Muscle layer of duodenum (tissue), 2 donors: ENCODE measurements at regions not wholly inside any gene's neighbourhood (a gene's known extent, or its start where the extent isn't known, plus 50 kb on each side); places are given as distances from the start of the nearest gene placed in this dataset.
"Not testable (repeated sequence)": the region's sequence is repeated elsewhere in the genome, so short reads cannot be mapped to it uniquely, and the experiment has no call there.

ENCODE experiments used
- H3K27ac ChIP-seq: one replicate; pipeline ENCODE4 v1.7.0; 2013; ENCODE audit warnings: mild to moderate bottlenecking, low read length
- H3K27me3 ChIP-seq: one replicate; pipeline ENCODE4 v1.7.0; 2013; ENCODE audit warnings: low read depth, mild to moderate bottlenecking, control low read depth, low read length
- H3K36me3 ChIP-seq, 2 donors: one replicate each; pipeline ENCODE4 v1.7.0; 2013; ENCODE audit warnings: low read length in 2 of 2, control low read depth in 1 of 2, mild to moderate bottlenecking in 1 of 2; ENCODE audit not compliant: insufficient read depth in 2 of 2, control insufficient read depth in 1 of 2
- H3K4me1 ChIP-seq, 2 donors: one replicate each; pipeline ENCODE4 v1.7.0; 2013; ENCODE audit warnings: low read length in 2 of 2, mild to moderate bottlenecking in 2 of 2, control low read depth in 1 of 2, moderate library complexity in 1 of 2; ENCODE audit not compliant: insufficient read depth in 2 of 2, control insufficient read depth in 1 of 2
- H3K4me3 ChIP-seq, 2 donors: one replicate each; pipeline ENCODE4 v1.7.0; 2013; ENCODE audit warnings: low read length in 2 of 2, low read depth in 1 of 2, mild to moderate bottlenecking in 1 of 2
- H3K9me3 ChIP-seq, 2 donors: one replicate each; pipeline ENCODE4 v1.7.0; 2013; ENCODE audit warnings: low read length in 2 of 2, control low read depth in 1 of 2, mild to moderate bottlenecking in 1 of 2; ENCODE audit not compliant: control insufficient read depth in 1 of 2
- donor health status: healthy.

DNA sequence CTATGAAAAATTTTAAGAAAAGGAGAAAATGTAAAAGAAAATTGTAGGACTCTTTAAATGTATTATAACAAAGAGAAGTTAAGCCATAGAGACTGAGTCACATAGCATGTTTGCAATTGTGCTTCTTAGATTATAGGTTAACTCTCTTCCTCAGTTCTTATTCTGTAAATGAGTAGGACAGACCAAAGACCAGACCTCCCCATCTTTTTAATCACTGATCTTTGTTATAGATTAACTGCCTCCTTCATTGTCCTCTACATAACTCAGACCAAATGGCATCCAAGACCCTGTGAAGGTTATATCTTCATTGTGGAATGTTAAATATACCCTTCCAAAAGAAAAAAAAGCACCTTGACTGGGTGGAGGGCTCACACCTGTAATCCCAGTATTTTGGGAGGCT is 316.9 kb upstream of the LRRTM4 start:
- H3K4me1 ChIP-seq: no peaks in the 10 kb centered on the region
- H3K27me3 ChIP-seq: no peaks in the 10 kb centered on the region
- no peak overlapping the region for H3K4me3 ChIP-seq
- peaks cover 0 to 4% of the 10 kb centered on the region in 2 donors for H3K9me3 ChIP-seq
- H3K36me3 ChIP-seq: no peaks in the 10 kb centered on the region
- H3K27ac ChIP-seq: no peak overlapping the region

DNA sequence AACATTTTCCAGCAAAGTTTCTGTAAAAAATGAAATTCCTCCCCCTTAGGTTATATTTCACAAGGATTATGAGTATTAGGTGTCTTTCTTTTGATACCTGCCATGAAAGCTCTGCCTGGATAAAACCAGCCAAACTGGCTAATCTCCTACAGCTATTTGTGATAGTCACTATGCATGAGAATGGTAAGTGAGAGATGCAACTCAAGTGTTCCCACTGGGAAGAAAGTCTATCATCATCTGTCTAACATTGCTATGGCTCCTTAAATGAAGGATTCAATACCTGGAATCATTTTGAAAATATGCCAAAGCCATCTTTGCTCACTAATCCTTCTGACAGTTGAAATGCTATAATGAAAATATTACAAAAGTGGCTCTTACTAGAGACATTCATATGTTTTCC is 339.9 kb upstream of the LRRTM4 start:
- H3K4me1 ChIP-seq: no peaks in the 10 kb centered on the region
- H3K36me3 ChIP-seq: no peaks in the 10 kb centered on the region
- H3K4me3 ChIP-seq: no peak overlapping the region
- H3K27me3 ChIP-seq: no peaks in the 10 kb centered on the region
- peaks cover 0 to 4% of the 10 kb centered on the region in 2 donors for H3K9me3 ChIP-seq
- H3K27ac ChIP-seq: no peak overlapping the region

DNA sequence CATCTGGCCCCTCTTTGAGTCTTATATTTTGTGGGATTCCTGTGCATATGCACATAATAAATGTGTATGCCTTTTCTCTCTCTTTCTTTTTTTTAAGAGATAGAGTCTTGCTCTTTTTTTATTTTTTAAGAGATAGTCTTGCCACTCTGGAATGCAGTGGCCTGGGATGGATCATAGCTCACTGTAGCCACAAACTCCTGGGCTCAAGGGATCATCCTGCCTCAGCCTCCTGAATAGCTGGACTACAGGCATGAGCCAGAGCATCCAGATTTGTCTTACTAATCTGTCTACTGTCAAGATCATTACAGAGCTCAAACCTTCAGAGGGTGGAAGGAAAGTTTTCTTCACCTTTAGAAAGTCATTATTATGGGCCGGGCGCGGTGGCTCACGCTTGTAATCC is 342.2 kb upstream of the LRRTM4 start:
- no peaks in the 10 kb centered on the region for H3K36me3 ChIP-seq
- no peaks in the 10 kb centered on the region for H3K4me1 ChIP-seq
- H3K27ac ChIP-seq: no peak overlapping the region
- no peak overlapping the region for H3K4me3 ChIP-seq
- no peaks in the 10 kb centered on the region for H3K27me3 ChIP-seq
- no peaks in the 10 kb centered on the region for H3K9me3 ChIP-seq

DNA sequence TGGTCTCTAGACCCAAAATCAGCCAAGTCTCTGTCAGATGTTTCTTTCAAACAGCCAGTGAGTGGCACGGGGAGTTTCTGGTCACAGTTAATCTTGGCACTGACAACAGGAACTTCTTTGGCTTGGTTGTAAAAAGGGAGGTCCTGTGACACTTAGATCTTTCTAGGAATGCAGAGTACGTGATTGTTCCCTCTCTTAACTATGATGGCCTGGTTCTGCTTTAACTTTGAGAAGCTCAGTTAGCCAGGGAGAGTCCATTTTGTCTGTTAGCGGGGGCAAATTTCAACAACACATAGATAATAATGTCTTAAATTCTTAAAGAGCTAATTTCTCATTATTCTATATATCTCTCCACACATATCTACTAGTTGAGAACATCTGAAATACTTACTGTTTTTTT is 344.5 kb upstream of the LRRTM4 start:
- no peaks in the 10 kb centered on the region for H3K27me3 ChIP-seq
- H3K9me3 ChIP-seq: no peaks in the 10 kb centered on the region
- H3K4me1 ChIP-seq: no peaks in the 10 kb centered on the region
- H3K36me3 ChIP-seq: no peaks in the 10 kb centered on the region
- no peak overlapping the region for H3K4me3 ChIP-seq
- H3K27ac ChIP-seq: no peak overlapping the region

DNA sequence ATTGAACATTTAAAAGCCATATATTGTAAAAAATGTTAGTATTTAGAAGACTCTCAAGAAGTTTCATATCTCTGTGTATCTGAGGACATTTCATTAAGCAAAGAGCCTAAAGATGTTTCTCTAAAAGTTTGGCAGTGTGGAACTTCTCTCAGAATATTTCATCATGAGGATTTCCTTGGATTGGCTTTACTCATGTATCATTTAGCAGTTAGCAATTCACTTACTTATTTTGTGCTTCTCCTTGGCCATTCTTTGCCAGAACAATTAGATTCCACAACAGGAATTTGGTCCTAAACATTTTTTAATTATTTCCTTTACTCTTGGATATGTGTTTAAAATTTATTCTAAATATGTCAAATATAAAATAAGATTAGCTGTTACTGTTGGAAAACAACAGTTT is 345.0 kb upstream of the LRRTM4 start:
- no peaks in the 10 kb centered on the region for H3K9me3 ChIP-seq
- H3K27me3 ChIP-seq: no peaks in the 10 kb centered on the region
- no peaks in the 10 kb centered on the region for H3K36me3 ChIP-seq
- H3K4me3 ChIP-seq: no peak overlapping the region
- no peaks in the 10 kb centered on the region for H3K4me1 ChIP-seq
- no peak overlapping the region for H3K27ac ChIP-seq

DNA sequence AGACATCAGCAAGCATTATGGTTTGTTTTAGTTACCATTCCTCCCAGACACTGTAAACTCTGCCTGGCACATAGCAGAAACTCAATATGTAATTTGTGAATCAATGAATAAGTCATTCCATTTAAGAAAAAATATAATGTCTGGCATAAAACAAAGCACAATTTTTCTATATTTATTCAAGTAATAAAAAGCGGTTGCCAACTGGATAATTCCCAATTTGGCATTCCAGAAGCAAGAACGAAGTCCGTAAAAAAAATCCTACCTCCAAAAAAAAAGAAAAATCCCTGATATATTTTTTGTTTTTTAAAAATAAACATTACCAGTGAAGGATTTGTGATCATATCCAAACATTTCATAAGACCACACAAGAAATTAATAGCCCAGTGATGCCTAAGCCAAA is 351.3 kb upstream of the LRRTM4 start:
- no peaks in the 10 kb centered on the region for H3K27me3 ChIP-seq
- H3K4me1 ChIP-seq: no peaks in the 10 kb centered on the region
- H3K9me3 ChIP-seq: no peaks in the 10 kb centered on the region
- no peak overlapping the region for H3K27ac ChIP-seq
- H3K36me3 ChIP-seq: no peaks in the 10 kb centered on the region
- no peak overlapping the region for H3K4me3 ChIP-seq

DNA sequence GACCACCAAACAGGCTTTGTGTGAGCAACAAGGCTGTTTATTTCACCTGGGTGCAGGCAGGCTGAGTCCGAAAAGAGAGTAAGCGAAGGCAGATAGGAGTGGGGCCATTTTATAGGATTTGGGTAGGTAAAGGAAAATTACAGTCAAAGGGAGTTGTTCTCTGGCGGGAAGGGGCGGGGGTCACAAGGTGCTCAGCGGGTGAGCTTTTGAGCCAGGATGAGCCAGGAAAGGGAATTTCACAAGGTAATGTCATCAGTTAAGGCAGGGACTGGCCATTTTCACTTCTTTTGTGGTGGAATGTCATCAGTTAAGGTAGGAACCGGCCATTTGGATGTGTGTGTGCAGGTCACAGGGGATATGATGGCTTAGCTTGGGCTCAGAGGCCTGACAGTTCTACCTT is 378.0 kb upstream of the LRRTM4 start:
- not testable (repeated sequence) for H3K36me3 ChIP-seq, H3K27ac ChIP-seq, H3K27me3 ChIP-seq, H3K4me1 ChIP-seq, H3K4me3 ChIP-seq, H3K9me3 ChIP-seq

DNA sequence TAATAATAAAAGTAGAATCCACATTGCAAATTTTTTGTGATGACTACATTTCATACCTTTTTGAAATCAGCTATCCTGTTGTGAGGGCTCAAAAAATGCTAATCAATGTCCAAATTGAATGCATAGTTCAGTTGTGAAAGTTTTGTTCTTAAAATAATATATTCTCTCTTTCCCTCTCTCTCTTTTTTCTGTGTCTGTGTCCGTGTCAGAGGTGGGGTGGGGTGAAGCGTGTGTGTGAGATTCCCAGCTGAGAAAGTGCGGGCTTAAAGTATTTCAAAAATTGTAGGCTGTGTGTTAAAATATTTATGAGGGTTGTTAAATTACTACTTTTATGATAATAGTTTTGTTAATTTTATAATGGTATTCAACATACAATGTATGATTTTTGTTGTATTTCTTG is 388.0 kb upstream of the LRRTM4 start:
- H3K9me3 ChIP-seq: no peaks in the 10 kb centered on the region
- H3K36me3 ChIP-seq: no peaks in the 10 kb centered on the region
- H3K27ac ChIP-seq: no peak overlapping the region
- H3K27me3 ChIP-seq: no peaks in the 10 kb centered on the region
- H3K4me1 ChIP-seq: no peaks in the 10 kb centered on the region
- no peak overlapping the region for H3K4me3 ChIP-seq

DNA sequence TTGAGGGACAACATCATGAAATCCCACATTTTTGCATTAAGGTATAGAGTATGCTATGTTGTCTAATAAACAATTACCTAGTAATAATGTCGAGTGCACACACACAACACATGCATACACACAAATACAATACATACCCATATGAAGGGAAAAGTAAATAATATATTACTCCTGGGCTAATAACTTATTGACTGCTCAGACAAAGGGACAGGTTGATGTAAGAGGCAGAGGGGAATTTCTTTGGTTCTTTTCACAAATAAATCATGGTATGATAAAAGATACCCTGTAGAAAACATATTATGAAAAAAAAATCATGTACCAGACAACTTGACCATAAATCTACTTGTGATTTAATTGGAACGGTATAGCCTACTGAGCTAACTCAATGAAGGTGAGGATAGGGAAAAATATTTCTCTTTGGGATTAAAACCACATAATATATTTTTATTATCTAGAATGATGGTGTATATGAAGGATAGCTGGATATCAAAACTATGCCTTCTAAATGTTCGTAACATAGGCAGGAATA is 398.7 kb upstream of the LRRTM4 start:
- Histone ChIP-seq H3K4me1 (no peaks in the 10 kb centered on the region), H3K9me3 (no peaks in the 10 kb centered on the region), H3K36me3 (no peaks in the 10 kb centered on the region), H3K27me3 (no peaks in the 10 kb centered on the region), H3K4me3 (no peak overlapping the region), H3K27ac (no peak overlapping the region)

DNA sequence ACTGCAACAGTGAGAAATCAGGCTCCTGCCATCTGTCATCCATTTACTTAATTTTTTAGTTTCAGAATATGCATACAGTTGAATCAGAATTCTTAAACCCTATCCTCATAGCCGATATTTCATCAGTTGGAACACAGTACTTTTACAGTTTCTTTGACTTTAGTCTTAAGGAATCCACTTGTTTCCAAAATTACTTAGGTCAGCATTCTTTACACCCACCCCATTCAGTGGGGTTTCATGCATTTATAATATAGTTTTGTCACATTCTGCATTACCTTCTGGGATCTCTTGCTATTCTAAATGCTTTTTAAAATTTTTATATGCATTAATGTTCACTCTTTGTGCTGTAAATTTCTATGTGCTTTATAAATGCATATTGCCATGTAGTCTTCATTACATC is 400.4 kb upstream of the LRRTM4 start:
- Histone ChIP-seq H3K4me3 (no peak overlapping the region), H3K27ac (no peak overlapping the region), H3K9me3 (no peaks in the 10 kb centered on the region), H3K4me1 (no peaks in the 10 kb centered on the region), H3K36me3 (no peaks in the 10 kb centered on the region), H3K27me3 (no peaks in the 10 kb centered on the region)

DNA sequence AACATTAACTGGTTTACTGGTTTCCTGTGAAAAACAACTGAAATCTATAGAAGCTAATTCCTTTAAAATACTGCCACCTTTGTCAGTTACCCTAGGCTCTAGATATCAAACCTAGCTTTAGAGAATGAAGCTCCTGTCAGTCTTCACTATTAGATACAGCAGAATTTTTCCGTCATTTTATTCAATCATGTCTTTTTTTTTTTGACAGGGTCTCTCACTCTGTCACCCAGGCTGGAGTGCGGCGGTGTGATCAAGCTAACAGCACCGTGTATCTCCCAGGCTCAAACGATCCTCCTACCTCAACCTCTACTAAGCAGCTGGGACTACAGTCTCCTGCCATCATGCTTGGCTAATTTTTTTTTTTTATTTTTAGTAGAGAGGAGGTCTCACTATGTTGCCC is 415.2 kb upstream of the LRRTM4 start:
- no peaks in the 10 kb centered on the region for H3K9me3 ChIP-seq
- no peaks in the 10 kb centered on the region for H3K27me3 ChIP-seq
- H3K4me1 ChIP-seq: no peaks in the 10 kb centered on the region
- H3K27ac ChIP-seq: no peak overlapping the region
- no peak overlapping the region for H3K4me3 ChIP-seq
- H3K36me3 ChIP-seq: no peaks in the 10 kb centered on the region

DNA sequence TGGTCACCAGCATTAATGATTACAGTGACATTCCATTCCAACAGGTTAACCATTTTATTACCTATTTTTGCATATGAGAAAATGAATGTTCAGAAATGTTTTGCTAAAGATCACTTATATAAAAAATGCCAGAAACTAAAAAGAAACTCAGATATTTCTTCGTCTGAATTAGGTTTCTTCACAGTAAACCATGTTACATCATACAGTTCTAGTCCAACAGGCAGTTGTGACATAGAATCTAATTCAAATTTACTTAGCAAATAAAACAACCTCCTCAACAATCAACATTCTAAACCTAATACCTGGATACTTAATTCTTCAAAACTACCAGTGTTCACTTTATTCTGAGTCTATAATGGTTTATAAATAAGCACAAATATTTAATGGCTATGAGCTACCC is 416.3 kb upstream of the LRRTM4 start:
- no peaks in the 10 kb centered on the region for H3K9me3 ChIP-seq
- no peak overlapping the region for H3K4me3 ChIP-seq
- H3K27ac ChIP-seq: no peak overlapping the region
- no peaks in the 10 kb centered on the region for H3K4me1 ChIP-seq
- no peaks in the 10 kb centered on the region for H3K27me3 ChIP-seq
- no peaks in the 10 kb centered on the region for H3K36me3 ChIP-seq
